ENCODE measurements at regions not wholly inside any gene's neighbourhood (a gene's known extent, or its start where the extent isn't known, plus 50 kb on each side); places are given as distances from the start of the nearest gene placed in this dataset.

- no peaks in the 10 kb centered on the region for H3K4me1 Mint-ChIP-seq
- Histone ChIP-seq H4K20me1 (ENCODE audit: control insufficient read depth, insufficient read depth, low read length, poor library complexity, severe bottlenecking) (no peaks in the 10 kb centered on the region), H3K27ac (ENCODE audit: low read length in 2 of 2) (no peak overlapping the region), H2AFZ (ENCODE audit: insufficient read depth, low read depth, low read length, poor library complexity, severe bottlenecking) (no peak overlapping the region), H3K4me3 (ENCODE audit: control extremely low read depth in 1 of 5, extremely low read depth in 1 of 5, insufficient read depth in 1 of 5, low read depth in 2 of 5, low read length in 4 of 5) (no peak overlapping the region), H3K79me2 (ENCODE audit: control insufficient read depth, insufficient read depth, low read length) (no peaks in the 10 kb centered on the region), H3K36me3 (replicated peaks in 1 of 2; ENCODE audit: control extremely low read depth in 1 of 2, control insufficient read depth in 1 of 2, extremely low read depth in 1 of 2, insufficient read depth in 2 of 2, low read length in 1 of 2) (no peaks in the 10 kb centered on the region), H3K27me3 (replicated peaks in 1 of 4; ENCODE audit: control extremely low read depth in 1 of 4, control insufficient read depth in 3 of 4, insufficient read depth in 4 of 4, low read length in 3 of 4) (no peaks in the 10 kb centered on the region), H3K4me2 (replicated peaks; ENCODE audit: low read depth, low read length, poor library complexity, severe bottlenecking) (no peak overlapping the region), H3K9ac (ENCODE audit: low read length) (no peak overlapping the region), H3K9me3 (ENCODE audit: control extremely low read depth in 1 of 3, control insufficient read depth in 2 of 3, insufficient read depth in 1 of 3, low read length in 2 of 3) (peaks cover 0 to 3% (median 0%) of the 10 kb centered on the region in 3 donors), H3K4me1 (ENCODE audit: control insufficient read depth in 2 of 2, insufficient read depth in 2 of 2, low read length in 2 of 2) (no peaks in the 10 kb centered on the region)
- ChIA-PET POLR2A (no interaction called here), CTCF (no interaction called here)
- H3K27me3 Mint-ChIP-seq = peaks cover 4% of the 10 kb centered on the region
- no peak overlapping the region for H3K27ac Mint-ChIP-seq
- ATAC-seq (ENCODE audit: low read depth) = no peak
- H3K4me3 Mint-ChIP-seq = no peak overlapping the region
- no peak for DNase-seq
- intact Hi-C loops (cut with micrococcal nuclease) = no loop called here
- no peaks in the 10 kb centered on the region for H3K9me3 Mint-ChIP-seq (ENCODE audit: insufficient read depth)
- TF ChIP-seq EZH2 (IDR thresholded peaks at IDR 0.05; ENCODE audit: borderline replicate concordance, insufficient read depth, low read depth, low read length, poor library complexity, severe bottlenecking) (no peak), CTCF (IDR thresholded peaks at IDR 0.05) (no peak)
- WGBS (ENCODE audit: insufficient coverage) = 100% methylated on average over 2 of the region's 3 CpGs
These were observed 251.2 kb upstream of the EGLN3 start for GRCh38 chr14:34201909-34202637.

GRCh38 chr14:34199585-34199984 is 248.7 kb upstream of the EGLN3 start:
- H4K20me1 ChIP-seq (ENCODE audit: control insufficient read depth, insufficient read depth, low read length, poor library complexity, severe bottlenecking) = no peaks in the 10 kb centered on the region
- H3K9me3 ChIP-seq (ENCODE audit: control extremely low read depth in 1 of 3, control insufficient read depth in 2 of 3, insufficient read depth in 1 of 3, low read length in 2 of 3) = no peaks in the 10 kb centered on the region
- ChIA-PET CTCF (no interaction called here), POLR2A (no interaction called here)
- no peak overlapping the region for H3K27ac Mint-ChIP-seq
- ATAC-seq (ENCODE audit: low read depth) = no peak
- 0% methylated on average over 1 of the region's 4 CpGs for WGBS (ENCODE audit: insufficient coverage)
- no peak overlapping the region for H3K4me2 ChIP-seq (replicated peaks; ENCODE audit: low read depth, low read length, poor library complexity, severe bottlenecking)
- no peak overlapping the region for H3K4me3 ChIP-seq (ENCODE audit: control extremely low read depth in 1 of 5, extremely low read depth in 1 of 5, insufficient read depth in 1 of 5, low read depth in 2 of 5, low read length in 4 of 5)
- no peaks in the 10 kb centered on the region for H3K36me3 ChIP-seq (replicated peaks in 1 of 2; ENCODE audit: control extremely low read depth in 1 of 2, control insufficient read depth in 1 of 2, extremely low read depth in 1 of 2, insufficient read depth in 2 of 2, low read length in 1 of 2)
- H3K79me2 ChIP-seq (ENCODE audit: control insufficient read depth, insufficient read depth, low read length) = no peaks in the 10 kb centered on the region
- no peaks in the 10 kb centered on the region for H3K4me1 ChIP-seq (ENCODE audit: control insufficient read depth in 2 of 2, insufficient read depth in 2 of 2, low read length in 2 of 2)
- no peak overlapping the region for H3K9ac ChIP-seq (ENCODE audit: low read length)
- no peak overlapping the region for H2AFZ ChIP-seq (ENCODE audit: insufficient read depth, low read depth, low read length, poor library complexity, severe bottlenecking)
- DNase-seq = no peak
- H3K9me3 Mint-ChIP-seq (ENCODE audit: insufficient read depth) = no peaks in the 10 kb centered on the region
- TF ChIP-seq CTCF (IDR thresholded peaks at IDR 0.05) (no peak), EZH2 (IDR thresholded peaks at IDR 0.05; ENCODE audit: borderline replicate concordance, insufficient read depth, low read depth, low read length, poor library complexity, severe bottlenecking) (no peak)
- H3K27me3 Mint-ChIP-seq = peaks cover 4% of the 10 kb centered on the region
- no peak overlapping the region for H3K27ac ChIP-seq (ENCODE audit: low read length in 2 of 2)
- H3K4me3 Mint-ChIP-seq = no peak overlapping the region
- intact Hi-C loops (cut with micrococcal nuclease) = no loop called here
- H3K4me1 Mint-ChIP-seq = no peaks in the 10 kb centered on the region
- no peaks in the 10 kb centered on the region for H3K27me3 ChIP-seq (replicated peaks in 1 of 4; ENCODE audit: control extremely low read depth in 1 of 4, control insufficient read depth in 3 of 4, insufficient read depth in 4 of 4, low read length in 3 of 4)
